HepG2 (cell line): ENCODE measurements at regions not wholly inside any gene's neighbourhood (a gene's known extent, or its start where the extent isn't known, plus 50 kb on each side); places are given as distances from the start of the nearest gene placed in this dataset.

ENCODE experiments used
- ATAC-seq: fragments of 200-7000 bp; cut with Tn5 transposase; 3 replicates; pipeline ENCODE4 v1.9.1; 2020; ENCODE audit warnings: mild to moderate bottlenecking, moderate library complexity
- BruUV-seq: library from RNA; stranded (reverse); fragments of 400-500 nt; replicated peaks from 2 replicates; lab custom pipeline; 2021; lab: Mats Ljungman, UMichigan
- CTCF ChIA-PET: fragments of 300-600 bp; formaldehyde crosslinking; extraction: SDS; loops from one replicate; lab custom pipeline; 2021; ENCODE audit warnings: low total read pairs, inconsistent platforms, low intra/inter-chr PET ratio; lab: Yijun Ruan, JAX
- POLR2A ChIA-PET: fragments of 350-600 bp; sonication (Branson Sonifier 250); formaldehyde crosslinking; loops from one replicate; lab custom pipeline; 2020; ENCODE audit warnings: antibody characterized with exemption, inconsistent platforms; lab: Yijun Ruan, JAX
- DNase-seq: peaks from one replicate; pipeline ENCODE4 v3.0.0-alpha.2; 2015; ENCODE audit warnings: low spot score
- FAIRE-seq: peaks from 3 replicates; lab custom pipeline; 2011; peaks lifted over from hg19 to GRCh38; lab: Jason Lieb, UNC
- H2AFZ ChIP-seq: one replicate; pipeline ENCODE4 v1.6.1; 2011; ENCODE audit warnings: low read length, inconsistent platforms
- H3K27ac ChIP-seq: fragments of 300-600 bp; 3 replicates; pipeline ENCODE4 v1.8.0; 2011; ENCODE audit warnings: mixed run types, mild to moderate bottlenecking, mixed read lengths, low read length, inconsistent platforms; ENCODE audit not compliant: insufficient read depth; ENCODE audit errors: extremely low read length
- H3K27me3 ChIP-seq, 2 experiments: fragments of 200-600 bp in 1 of 2; 2 replicates in 1 of 2; 3 replicates in 1 of 2; pipeline versions ENCODE4 v1.6.0 to v1.8.0; 2011; ENCODE audit warnings: low read length in 2 of 2, mild to moderate bottlenecking in 2 of 2, moderate library complexity in 2 of 2, inconsistent platforms in 1 of 2; ENCODE audit not compliant: insufficient read depth in 2 of 2, control insufficient read depth in 1 of 2
- H3K36me3 ChIP-seq, 2 experiments: fragments of 200-600 bp in 1 of 2; replicated peaks in 1 of 2; 2 replicates in 1 of 2; 3 replicates in 1 of 2; pipeline versions ENCODE4 v1.5.1 to v1.8.0; 2011; ENCODE audit warnings: low read length in 2 of 2, inconsistent platforms in 1 of 2; ENCODE audit not compliant: insufficient read depth in 2 of 2, control insufficient read depth in 1 of 2
- H3K4me1 ChIP-seq: 2 replicates; pipeline ENCODE4 v1.5.1; 2012; ENCODE audit warnings: low read length, inconsistent platforms; ENCODE audit not compliant: insufficient read depth
- H3K4me2 ChIP-seq: 2 replicates; pipeline ENCODE4 v1.6.0; 2011; ENCODE audit warnings: low read depth, low read length, inconsistent platforms
- H3K4me3 ChIP-seq, 3 experiments: fragments of 200-600 bp in 1 of 3; sonication (generic), shearing (Covaris generic) in 1 of 3; replicated peaks in 1 of 3; 2 replicates each; pipeline ENCODE4 v1.5.1; 2011 to 2016; ENCODE audit warnings: low read length in 3 of 3, inconsistent platforms in 2 of 3, low read depth in 2 of 3, mild to moderate bottlenecking in 2 of 3, control low read depth in 1 of 3, mixed read lengths in 1 of 3; ENCODE audit not compliant: insufficient read depth in 1 of 3
- H3K79me2 ChIP-seq: one replicate; pipeline ENCODE4 v1.6.1; 2011; ENCODE audit warnings: low read length, inconsistent platforms; ENCODE audit not compliant: insufficient read depth
- H3K9ac ChIP-seq: 2 replicates; pipeline ENCODE4 v1.6.0; 2011; ENCODE audit warnings: mild to moderate bottlenecking, low read depth, low read length, inconsistent platforms; ENCODE audit not compliant: insufficient read depth
- H3K9me3 ChIP-seq: 2 replicates; pipeline ENCODE4 v1.5.1; 2012; ENCODE audit warnings: mild to moderate bottlenecking, low read length
- H4K20me1 ChIP-seq: 2 replicates; pipeline ENCODE4 v1.6.0; 2011; ENCODE audit warnings: inconsistent platforms, mild to moderate bottlenecking, low read length, moderate library complexity; ENCODE audit not compliant: insufficient read depth
- CREB1 ChIP-seq, 2 experiments: fragments of 450-650 bp in 1 of 2; IDR thresholded peaks; 2 replicates each; pipeline ENCODE4 v1.6.1; 2016 to 2017; ENCODE audit warnings: control low read depth in 1 of 2, mild to moderate bottlenecking in 1 of 2, missing compliant biosample characterization in 1 of 2, missing genetic modification characterization in 1 of 2
- FLYWCH1 ChIP-seq: sonication (generic); formaldehyde crosslinking; IDR thresholded peaks from 2 replicates; pipeline ENCODE4 v1.8.1; 2023; ENCODE audit warnings: mild to moderate bottlenecking, missing genetic modification reagents
- HNRNPLL ChIP-seq: fragments of 200-400 bp; formaldehyde crosslinking; IDR thresholded peaks from 2 replicates; pipeline ENCODE4 v1.6.1; 2017; ENCODE audit warnings: mild to moderate bottlenecking, low read depth, low read length; ENCODE audit not compliant: poor library complexity, severe bottlenecking
- KMT2B ChIP-seq: IDR thresholded peaks from 2 replicates; pipeline ENCODE4 v1.6.1; 2016; ENCODE audit warnings: missing genetic modification reagents, missing compliant biosample characterization
- MNT ChIP-seq: fragments of 450-650 bp; IDR thresholded peaks from 2 replicates; pipeline ENCODE4 v1.6.1; 2016
- MXD1 ChIP-seq: sonication (generic); formaldehyde crosslinking; IDR thresholded peaks from 2 replicates; pipeline ENCODE4 v1.4.0; 2020; ENCODE audit warnings: mild to moderate bottlenecking, missing genetic modification reagents
- NCOR1 ChIP-seq: fragments of 200-600 bp; sonication (generic); IDR thresholded peaks from 2 replicates; pipeline ENCODE4 v1.7.0; 2017; ENCODE audit warnings: antibody characterized with exemption, low read length, borderline replicate concordance
- SAP130 ChIP-seq: IDR thresholded peaks from 2 replicates; pipeline ENCODE4 v1.6.1; 2016; ENCODE audit warnings: low read depth
- ZFP1 ChIP-seq: IDR thresholded peaks from 2 replicates; pipeline ENCODE4 v1.6.1; 2016
- ZNF260 ChIP-seq: sonication (generic); formaldehyde crosslinking; IDR thresholded peaks from 2 replicates; pipeline ENCODE4 v1.4.0; 2020; ENCODE audit warnings: missing genetic modification reagents, low read depth, mild to moderate bottlenecking, borderline replicate concordance
- ZNF451 ChIP-seq: sonication (generic); formaldehyde crosslinking; IDR thresholded peaks from 2 replicates; pipeline ENCODE4 v1.5.0; 2020; ENCODE audit warnings: mild to moderate bottlenecking, missing genetic modification reagents
- ZNF607 ChIP-seq: sonication (generic); formaldehyde crosslinking; IDR thresholded peaks from 2 replicates; pipeline ENCODE4 v1.5.1; 2020; ENCODE audit warnings: missing genetic modification reagents, mild to moderate bottlenecking, borderline replicate concordance
- ZNF629 ChIP-seq: sonication (generic); formaldehyde crosslinking; conservative IDR thresholded peaks from 2 replicates; pipeline ENCODE4 v1.5.0; 2020; ENCODE audit warnings: missing genetic modification reagents
- ZNF891 ChIP-seq: sonication (generic); formaldehyde crosslinking; IDR thresholded peaks from 2 replicates; pipeline ENCODE4 v1.5.0; 2020; ENCODE audit warnings: mild to moderate bottlenecking, missing genetic modification reagents
- ZSCAN25 ChIP-seq: sonication (generic); formaldehyde crosslinking; IDR thresholded peaks from 2 replicates; pipeline ENCODE4 v1.8.0; 2022; ENCODE audit warnings: mild to moderate bottlenecking, missing genetic modification reagents
- in situ Hi-C: cut with HindIII; loops from 2 replicates; pipeline ENCODE4 v1.10.0; 2017; ENCODE audit warnings: low pct_unique_long_range_greater_than_20kb; ENCODE audit not compliant: extremely low pct_ligation_motif_present
- intact Hi-C: fragments of 100-400 bp; cut with micrococcal nuclease; formaldehyde crosslinking; loops from one replicate; pipeline ENCODE4 v1.10.0; 2022; ENCODE audit not compliant: unreplicated experiment

- POLR2A ChIA-PET, result no interaction called here
- H3K36me3 ChIP-seq, result no peaks in the 10 kb centered on the region
- H3K9ac ChIP-seq, result no peak overlapping the region
- H3K4me2 ChIP-seq, result no peak overlapping the region
- FAIRE-seq, result no peak
- no peaks in the 10 kb centered on the region for H3K27me3 ChIP-seq
- H3K4me1 ChIP-seq, result no peaks in the 10 kb centered on the region
- in situ Hi-C loops (no loop called here), intact Hi-C loops (no loop called here)
- BruUV-seq, result no TSS peak
- H2AFZ ChIP-seq, result no peak overlapping the region
- H3K4me3 ChIP-seq, result no peak overlapping the region
- DNase-seq, result no peak
- CTCF ChIA-PET, result no interaction called here
- TF ChIP-seq MNT (no peak), ZNF629 (CRISPR knock-in tag) (no peak), ZNF891 (CRISPR knock-in tag) (no peak), ZNF451 (CRISPR knock-in tag) (no peak), HNRNPLL (no peak), ZSCAN25 (CRISPR knock-in tag) (no peak), MXD1 (no peak), ZFP1 (no peak), KMT2B (no peak), ZNF260 (CRISPR knock-in tag) (no peak), FLYWCH1 (CRISPR knock-in tag) (no peak), SAP130 (CRISPR knock-in tag) (no peak), ZNF607 (no peak), CREB1 (IDR thresholded peaks at IDR 0.05) (no peak), CREB1 (CRISPR knock-in tag; IDR thresholded peaks at IDR 0.05) (no peak), NCOR1 (no peak)
- TF ChIP-seq, all 625 proteins: peak for 0
- Histone ChIP-seq H4K20me1 (no peaks in the 10 kb centered on the region), H3K9me3 (no peaks in the 10 kb centered on the region), H3K27ac (no peak overlapping the region), H3K79me2 (no peaks in the 10 kb centered on the region)
- ATAC-seq, result no peak
Observed at GRCh38 chr13:84978851-84979250, 820.4 kb downstream of the SLITRK6 start.
